ENCODE measurements at regions not wholly inside any gene's neighbourhood (a gene's known extent, or its start where the extent isn't known, plus 50 kb on each side); places are given as distances from the start of the nearest gene placed in this dataset.
"Not testable (repeated sequence)": the region's sequence is repeated elsewhere in the genome, so short reads cannot be mapped to it uniquely, and the experiment has no call there.

DNA sequence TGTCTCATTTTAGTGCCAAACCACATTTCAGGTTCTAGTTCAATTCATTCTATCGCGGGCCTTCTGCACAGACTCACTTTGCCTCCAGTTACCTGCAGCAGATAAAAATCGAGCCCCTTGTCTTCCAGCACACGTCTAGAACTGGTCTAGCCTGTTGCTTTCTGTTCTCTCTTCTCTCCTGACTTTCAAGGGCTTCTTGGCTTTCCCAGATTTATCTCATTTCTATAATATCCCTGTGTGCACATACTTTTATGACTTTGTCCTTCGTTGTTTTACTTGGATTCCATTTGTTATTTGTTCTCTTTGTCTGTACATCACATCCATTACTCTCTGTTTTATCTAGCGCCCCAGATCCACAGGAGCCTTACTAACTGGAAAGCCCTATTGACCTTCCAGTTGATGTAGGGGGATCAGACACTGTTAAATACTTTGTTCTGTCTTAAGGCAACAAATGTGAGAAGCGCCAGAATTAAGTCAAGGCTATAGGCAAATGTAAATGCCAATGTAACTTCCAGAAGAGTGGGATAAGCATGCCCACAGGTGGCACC is 284.5 kb upstream of the ADGRL4 start:
- DNase-seq, result no peak

DNA sequence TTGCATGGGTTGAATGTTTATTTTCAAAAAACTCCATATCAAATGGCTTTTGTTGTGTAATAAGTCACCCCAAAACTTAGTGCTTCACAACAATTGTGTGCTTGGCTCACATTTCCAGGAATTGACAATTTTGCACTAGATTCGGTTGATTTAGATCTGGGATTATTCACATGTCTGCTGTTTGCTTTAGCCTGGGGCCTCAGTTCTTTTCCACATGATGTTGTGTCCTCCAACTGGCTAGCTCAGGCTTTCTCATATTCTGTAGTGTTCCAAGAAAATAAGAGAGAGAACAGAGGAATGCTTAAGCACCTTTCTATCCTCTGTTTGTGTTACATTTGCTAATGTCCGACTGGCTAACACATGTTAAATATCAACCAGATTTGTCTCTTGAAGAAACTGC is 281.5 kb upstream of the ADGRL4 start:
- DNase-seq, result no peak

DNA sequence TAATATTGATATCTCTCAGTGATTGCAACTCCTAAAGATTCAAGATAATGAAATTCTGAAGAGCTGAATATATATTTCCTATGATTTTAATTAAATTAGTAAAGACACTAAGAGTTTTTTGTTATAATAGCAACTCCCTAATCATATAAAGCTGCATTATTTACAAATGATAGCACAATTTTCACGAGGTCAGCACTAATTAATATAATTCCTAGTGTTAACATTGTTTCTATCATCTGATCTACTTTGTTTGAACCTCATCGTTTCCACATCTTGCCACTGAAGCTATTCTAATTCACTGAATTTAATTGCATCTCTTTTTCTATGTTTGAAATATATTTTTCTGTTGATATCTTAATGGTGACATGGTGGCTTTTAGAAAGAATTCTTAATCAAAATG is 279.1 kb upstream of the ADGRL4 start:
- DNase-seq, result no peak

DNA sequence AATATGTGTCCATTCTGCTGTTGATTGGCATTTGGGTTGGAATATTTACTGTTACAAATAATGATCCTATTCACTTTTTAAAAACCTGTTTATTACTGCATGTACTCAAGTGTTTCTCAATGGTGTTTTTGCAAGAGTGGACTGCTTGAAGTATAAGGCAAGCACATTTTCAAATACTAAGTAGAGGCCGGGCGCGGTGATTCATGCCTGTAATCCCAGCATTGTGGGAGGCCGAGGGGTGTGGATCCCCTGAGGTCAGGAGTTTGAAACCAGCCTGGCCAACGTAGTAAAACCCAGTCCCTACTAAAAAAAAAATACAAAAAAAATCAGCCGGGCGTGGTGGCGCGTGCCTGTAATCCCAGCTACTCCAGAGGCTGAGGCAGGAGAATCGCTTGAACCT is 276.9 kb upstream of the ADGRL4 start:
- no peak for DNase-seq

DNA sequence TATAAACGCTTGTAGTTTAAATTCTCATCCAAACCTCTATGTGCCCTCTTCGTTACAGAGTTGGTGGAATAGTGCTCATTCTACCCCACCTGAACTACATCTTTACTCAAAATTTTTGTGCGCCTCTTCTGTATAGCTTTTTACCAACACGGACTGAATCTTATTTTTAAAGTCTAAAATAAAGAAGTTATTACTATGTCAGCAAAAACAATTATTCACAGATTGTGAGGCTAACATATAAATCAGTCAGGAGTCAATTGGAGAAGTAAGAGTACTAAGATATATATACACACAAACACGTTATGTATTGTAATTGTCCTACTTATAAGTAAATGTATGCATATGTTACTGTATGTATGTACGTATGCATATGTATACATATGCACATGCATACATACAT is 274.9 kb upstream of the ADGRL4 start:
- DNase-seq, result no peak

DNA sequence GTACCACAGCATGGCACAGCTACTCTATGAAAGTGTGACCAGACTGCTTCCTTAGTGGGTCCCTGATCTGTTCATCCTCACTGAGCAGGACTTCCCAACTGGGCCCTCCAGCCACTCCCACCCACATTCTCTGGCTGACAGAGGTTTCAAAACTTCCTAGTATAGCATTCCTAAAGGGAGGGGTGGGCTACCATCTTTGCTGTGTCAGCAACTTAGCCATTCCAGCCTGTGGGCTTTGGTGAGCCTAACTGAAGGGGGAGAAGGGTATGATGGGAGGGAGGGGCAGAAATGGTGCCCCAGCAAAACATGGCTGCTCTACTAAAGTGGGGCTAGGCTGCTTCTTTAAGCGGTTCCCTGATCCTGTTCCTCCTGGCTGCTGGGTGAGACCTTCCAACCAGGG is 265.2 kb upstream of the ADGRL4 start:
- no peak for DNase-seq

DNA sequence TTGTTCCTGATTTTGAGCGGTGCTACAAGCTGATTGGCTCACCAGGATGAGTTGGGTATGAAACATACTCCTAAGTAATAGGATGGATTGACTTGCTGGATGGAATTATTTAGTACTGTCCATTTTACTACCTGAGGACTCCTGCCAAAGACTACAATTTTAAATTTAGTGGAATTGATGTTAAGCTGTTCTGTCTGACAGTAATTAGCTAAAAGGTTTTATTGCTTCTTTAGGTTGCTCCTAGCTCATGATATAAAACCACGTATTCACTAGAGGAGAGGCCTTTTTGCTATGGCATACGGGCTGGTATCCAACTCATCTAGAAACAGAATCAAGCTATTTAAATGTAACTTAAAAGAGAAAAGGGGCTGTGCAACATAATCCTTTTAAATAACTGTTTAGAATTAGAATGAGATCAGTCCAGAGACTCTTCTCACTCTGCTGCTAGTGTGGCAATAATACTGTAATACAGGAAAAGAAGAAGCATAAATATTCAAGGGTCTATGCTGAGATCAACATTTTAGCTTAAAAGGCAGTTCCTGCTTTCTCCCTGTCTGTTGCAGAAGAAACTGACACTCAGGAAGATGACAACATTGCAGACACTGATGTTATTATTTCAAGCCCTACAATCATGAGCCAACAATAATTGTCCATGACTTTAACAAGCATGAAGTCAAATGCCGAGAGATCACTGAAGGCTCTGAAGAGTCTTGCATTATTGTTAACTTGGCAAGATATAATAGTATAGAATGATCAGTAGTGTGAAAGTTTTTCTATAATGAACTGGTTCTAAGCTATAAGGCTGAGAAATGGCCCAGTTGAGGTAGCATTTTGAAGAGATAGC is 258.7 kb upstream of the ADGRL4 start:
- DNase-seq, result no peak

DNA sequence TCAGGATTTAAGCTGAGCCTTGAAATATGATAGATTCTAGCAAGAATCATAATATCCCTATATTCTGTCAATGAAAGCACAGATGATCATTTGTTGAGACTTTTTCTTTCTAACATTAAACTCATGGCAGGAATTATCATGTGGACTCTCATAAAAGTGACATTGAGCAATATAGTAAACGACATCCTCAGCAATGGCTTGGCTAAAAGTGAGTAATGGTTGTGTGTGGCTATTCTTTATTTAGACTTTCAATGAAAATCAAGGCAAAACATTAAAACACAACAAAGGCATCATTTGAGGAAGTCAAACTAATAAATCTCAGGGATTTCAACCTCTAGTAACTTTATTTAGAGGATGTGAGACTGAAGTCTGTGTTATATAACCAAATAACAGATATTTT is 257.8 kb upstream of the ADGRL4 start:
- DNase-seq, result no peak

DNA sequence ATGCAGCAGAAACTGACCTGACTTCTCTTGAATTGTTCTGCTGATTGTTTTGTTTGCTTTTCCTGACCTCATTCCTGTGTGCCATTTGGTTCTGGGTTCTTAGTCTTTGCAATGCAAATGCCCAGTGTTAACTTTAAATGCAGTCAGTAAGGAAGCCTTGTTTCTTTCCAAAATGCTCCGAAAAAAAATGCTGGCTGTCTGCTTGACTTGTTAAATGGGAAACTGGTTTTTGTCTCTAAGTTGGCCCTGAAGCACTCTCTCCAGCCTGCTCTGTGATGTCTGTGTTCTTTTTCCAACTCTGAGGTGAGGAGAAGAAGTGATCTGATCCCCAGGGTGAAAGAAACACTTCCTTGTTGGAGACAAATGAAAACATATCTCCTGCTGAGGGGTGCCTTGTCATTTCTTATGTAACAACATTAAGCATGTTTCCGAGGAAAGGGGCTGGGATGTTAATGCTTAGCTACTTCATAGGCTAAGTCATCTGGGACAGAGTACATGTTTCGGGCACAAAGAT is 256.3 kb upstream of the ADGRL4 start:
- no peak for DNase-seq

DNA sequence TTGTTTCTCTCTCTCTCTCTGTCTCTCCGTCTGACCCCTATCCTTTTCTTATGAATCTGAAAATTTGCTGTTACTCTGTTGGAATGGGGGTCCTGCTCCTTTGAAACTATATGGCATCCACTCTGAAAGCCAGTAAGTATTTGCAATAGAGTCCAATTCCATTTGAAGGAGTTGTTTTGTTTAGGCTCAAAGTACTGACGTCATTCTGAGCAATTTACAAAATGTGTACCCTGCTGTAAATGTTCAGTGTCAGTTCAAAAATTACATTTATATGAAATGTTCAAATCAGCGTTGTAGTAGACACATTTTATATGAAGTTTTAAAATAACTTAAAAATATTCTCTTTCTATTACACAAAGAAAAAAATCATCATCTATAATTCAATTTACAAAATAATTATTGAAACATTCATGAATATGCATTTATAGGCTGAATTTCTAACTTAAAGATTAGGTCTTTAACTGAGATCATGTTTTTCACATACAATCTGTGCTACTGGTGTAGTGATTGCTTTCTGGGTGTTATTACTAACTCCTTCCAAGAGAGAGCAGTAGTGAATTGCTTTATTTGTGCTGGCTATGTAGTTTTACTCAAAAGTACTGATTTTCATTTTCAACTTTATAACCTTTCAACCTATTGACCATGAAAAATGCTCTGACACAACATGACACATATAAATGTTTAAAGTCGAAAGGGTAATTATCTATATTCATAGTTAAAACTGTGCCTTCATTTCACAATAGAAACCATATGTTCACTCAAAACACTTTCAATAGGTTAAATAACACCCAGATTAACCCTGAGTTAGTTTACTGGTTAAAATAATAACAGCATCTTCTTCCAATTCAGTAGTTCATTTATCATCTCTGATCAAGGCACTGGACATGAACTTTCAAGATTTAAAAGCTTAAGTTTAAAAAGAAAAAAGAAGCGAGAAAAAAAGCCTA is 253.1 kb upstream of the ADGRL4 start:
- DNase-seq, result no peak

DNA sequence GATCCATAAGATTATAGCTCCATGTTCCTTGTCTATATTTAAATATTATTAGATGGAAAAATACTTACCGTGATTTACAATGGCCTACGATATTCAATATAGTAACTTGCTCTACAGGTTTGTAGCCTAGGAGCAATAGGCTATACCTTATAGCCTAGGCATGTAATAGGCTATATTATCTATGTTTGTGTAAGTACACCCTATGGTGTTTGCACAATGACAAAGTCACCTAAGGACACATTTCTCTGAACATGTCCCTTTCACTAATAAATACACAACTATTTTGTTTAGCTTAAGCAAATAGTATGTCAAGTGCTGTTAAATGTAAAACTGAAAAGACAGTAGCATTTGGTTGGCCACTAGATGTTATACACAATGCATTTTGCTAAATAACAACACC is 248.9 kb upstream of the ADGRL4 start:
- DNase-seq, result no peak

DNA sequence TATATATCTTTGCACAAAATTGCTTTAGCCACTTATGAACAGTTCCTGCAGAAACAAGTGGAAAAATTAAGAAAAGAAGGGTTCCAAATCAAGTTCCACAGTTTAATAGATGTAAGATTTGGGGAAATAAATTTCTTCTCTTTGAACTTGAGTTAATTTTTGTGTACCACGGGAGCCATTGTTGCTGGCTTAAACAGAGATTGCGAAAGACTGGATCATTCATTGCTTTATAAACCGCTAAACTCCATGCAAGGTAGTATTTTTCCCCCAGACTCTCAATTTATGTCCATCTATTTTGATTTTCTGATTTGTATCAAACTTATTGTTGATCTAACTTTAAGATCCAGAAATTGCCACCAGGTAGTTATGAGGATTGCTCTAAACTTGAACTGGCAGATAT is 246.1 kb upstream of the ADGRL4 start:
- no peak for DNase-seq

DNA sequence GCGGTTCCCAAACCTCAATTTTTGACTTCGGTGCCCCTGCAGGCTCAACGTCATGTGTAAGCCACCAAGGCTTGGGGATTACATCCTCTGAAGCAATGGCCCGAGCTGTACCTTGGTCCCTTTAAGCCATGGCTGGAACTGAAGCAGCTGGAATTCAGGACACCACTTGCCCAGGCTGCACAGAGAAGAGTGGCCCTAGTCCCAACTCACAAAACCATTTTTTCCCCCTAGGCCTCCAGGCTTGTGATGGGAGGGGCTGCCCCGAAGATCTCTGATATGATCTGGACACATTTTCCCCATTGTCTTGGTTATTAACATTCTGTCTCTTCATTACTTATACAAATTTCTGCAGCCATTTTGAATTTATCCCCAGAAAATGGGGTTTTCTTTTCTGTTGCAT is 233.3 kb upstream of the ADGRL4 start:
- no peak for DNase-seq

DNA sequence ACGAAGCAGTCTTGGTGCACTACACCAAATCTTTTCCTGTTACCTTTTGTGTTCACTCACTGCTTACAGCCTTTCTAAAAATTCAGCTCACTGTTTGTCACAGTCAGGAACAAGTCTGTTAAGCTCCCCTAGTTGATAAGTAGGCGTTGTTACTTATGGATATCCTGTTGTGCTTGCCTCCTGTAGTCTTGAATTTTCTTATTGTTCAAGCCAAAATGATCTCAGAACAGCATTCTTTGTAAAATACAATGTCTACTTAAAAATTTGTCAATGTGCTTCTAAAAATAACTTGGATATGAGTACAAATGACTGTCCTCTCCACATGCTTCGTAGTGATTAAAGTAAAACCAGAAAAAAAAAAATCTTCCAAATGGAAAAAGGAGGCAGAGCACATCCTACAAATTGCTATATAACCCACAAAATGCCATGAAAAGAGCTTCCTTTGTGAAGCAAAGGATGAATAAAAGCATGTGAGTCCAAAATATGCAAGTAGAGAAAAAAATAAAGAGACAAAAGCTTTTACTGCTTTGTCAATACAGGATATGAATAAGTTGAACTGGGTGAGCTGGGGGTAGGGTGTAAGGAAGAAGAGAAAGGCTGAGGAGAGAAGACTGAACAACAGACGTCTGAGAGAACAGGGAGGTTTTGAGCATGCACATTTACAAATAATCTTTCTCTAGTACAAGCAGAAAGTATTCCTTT is 228.9 kb upstream of the ADGRL4 start:
- DNase-seq, result no peak

DNA sequence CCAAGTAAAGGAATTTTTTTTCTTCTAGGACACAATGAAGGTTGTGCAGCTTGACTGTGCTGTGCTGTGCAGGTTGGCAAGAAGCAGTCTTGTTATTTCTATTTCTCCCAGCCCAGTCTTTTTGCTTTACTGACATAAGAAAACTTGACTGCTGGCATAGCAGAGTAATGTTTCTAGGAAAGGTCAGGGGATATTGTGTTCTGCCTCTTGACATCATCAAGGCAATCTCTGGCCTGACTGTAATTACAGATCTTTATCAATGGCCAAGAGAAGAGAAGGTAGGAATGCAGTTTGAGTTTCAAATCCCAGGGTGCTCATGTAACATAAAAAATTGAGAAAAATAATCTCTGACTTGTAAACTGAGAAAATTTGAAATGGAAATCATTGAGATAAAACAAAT is 226.3 kb upstream of the ADGRL4 start:
- no peak for DNase-seq

DNA sequence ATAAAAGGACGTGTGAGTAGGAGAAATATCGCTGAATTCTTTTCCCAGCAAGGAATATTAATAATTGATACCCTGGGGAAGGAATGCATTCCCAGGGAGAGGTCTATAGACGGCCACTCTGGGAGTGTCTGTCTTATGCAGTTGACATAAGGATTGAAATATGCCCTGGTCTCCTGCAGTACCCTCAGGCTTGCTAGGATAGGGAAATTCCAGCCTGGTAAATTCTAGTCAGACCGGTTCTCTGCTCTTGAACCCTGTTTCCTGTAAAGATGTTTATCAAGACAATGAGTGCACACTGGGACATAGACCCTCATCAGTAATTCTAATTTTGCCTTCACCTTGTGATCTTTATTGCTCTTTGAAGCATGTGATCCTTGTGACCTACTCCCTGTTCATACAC is 224.2 kb upstream of the ADGRL4 start:
- not testable (repeated sequence) for DNase-seq

DNA sequence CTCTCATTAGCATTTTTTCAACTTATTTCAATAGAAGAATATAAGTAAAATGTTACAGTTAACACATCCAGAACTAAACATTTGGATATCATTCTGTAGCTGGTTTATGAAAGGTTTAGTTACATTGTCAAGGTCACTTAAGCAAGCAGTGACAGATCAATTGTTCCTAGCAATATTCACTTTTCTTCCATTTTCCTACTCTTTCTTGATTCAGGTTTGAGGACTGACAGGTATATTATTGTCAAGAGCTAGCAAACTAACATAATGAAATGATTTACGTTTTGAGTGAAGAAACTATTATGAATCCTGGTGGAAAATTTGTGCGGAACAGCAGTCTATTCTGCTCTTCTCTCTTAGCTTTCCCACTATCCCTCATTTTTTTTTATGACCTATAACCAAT is 220.4 kb upstream of the ADGRL4 start:
- no peak for DNase-seq

DNA sequence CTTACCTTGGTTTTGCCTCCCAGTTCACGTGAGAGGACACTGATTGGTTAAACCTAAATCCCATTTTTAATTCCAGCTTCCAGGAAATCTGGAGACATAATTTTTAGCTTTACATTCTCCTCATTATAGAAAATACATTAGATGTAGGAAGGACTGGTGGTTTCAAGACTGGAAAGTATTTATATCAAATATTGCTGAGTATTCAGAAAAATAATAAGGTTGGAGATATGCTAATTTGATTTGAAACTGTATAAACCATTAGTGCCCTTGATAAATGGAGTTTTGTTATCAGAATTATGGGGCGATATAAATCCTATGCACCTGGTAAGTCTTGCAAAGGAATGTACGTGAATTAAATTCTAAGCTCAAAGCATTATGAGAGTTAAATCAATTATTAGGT is 218.0 kb upstream of the ADGRL4 start:
- no peak for DNase-seq

DNA sequence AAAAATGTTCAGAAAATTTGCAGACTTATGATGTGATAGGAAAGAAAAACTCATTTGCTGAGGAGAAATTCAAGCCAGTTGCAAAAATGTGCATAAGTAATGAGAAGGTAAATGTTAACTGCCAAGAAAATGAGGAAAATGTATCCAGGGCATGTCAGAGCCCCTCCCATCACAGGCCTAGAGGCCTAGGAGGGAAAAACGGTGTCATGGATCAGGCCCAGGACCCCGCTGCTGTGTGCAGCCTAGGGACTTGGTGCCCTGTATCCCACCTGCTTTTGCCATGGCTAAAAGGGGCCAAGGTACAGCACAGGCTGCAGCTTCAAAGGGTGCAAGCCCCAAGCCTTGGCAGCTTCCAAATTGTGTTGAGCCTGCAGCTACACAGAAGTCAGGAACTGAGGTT is 214.0 kb upstream of the ADGRL4 start:
- no peak for DNase-seq

DNA sequence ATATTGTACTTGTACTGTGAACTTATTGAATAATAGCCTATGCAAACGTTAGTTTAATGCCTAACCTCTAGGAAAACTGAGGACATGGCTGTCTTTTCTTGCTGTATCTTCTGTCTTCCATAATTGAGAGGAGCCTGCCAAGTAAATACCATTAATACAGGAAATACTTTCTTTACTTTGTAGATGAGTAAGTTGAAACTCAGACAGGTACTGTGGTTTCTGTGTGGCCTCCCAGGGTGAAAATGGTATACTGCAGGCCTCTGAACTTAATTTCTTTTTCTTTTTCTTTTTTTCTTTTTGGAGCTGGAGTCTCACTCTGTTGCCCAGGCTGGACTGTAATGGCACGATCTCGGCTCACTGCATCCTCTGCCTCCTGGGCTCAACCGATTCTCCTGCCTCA is 208.8 kb upstream of the ADGRL4 start:
- DNase-seq, result no peak

DNA sequence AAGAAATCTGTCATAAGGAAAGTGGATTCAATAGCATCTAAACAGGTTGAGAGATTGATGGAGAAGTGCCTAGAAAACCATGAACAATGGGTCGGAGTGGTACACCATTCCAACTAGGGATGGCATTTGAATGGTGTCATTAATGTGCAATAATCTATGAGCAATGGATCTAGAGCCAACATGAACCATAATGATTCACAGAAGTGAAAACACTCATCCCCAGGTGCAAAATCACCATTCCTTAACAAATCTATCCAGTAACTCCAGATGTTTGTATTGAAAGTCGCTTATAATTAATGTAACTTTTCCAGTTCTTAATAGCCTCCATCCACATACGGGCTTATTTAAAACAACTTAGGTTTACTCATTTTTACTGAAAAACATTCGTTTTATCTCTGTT is 201.3 kb upstream of the ADGRL4 start:
- DNase-seq, result no peak

DNA sequence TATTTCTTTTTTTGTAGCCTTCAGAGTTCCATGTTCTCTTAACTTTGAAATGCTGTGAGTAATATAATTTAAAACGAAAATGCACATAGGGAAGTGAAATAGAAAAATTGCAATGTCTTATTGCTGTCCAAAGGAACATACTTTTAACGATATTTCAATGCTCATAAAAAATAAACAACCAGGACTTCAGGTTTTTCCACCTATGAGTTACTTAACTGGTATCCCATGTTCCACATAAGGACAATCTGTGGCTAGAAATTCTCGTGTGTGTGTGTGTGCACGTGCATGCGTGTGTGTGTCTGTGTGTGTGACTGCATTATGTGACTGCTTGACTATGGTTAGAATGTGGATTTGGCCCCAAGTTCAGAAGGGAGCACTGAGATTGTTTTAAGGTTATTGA is 200.8 kb upstream of the ADGRL4 start:
- no peak for DNase-seq
